ENCODE measurements at regions not wholly inside any gene's neighbourhood (a gene's known extent, or its start where the extent isn't known, plus 50 kb on each side); places are given as distances from the start of the nearest gene placed in this dataset.

DNA sequence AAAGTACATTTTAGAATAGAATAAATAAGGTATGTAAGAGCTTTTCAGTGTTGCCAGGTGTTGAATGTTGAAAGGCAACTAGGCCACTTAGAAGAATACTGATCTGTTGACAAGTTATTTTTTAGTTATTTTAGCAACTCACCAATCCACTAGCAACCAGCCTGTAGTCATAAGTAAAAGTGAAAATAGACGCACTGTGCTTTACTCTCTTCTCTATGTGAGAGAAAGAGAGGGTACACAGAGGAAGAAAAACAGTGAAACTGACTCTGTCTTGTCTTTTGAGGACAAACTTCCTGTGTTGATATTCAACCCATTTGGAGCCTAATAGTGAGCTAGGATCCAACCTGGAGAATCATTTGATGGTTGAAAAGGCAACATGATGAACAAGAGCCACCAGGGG is 327.1 kb upstream of the GOLIM4 start:
- H3K27me3 ChIP-seq (ENCODE audit: insufficient read depth): no peaks in the 10 kb centered on the region
- no peak overlapping the region for H3K4me2 ChIP-seq
- H3K27ac ChIP-seq (ENCODE audit: low read depth in 2 of 2, low read length in 1 of 2): no peak overlapping the region
- TF ChIP-seq NRF1 (IDR thresholded peaks at IDR 0.05; ENCODE audit: low read depth, low read length): no peak
- no peak for TF ChIP-seq GABPA (IDR thresholded peaks at IDR 0.05; ENCODE audit: low read depth)
- no peak for TF ChIP-seq TCF12 (IDR thresholded peaks at IDR 0.05)
- TF ChIP-seq CHD2 (IDR thresholded peaks at IDR 0.05; ENCODE audit: low read length, partially characterized antibody): no peak
- no peak for TF ChIP-seq FOXJ3 (CRISPR knock-in tag; IDR thresholded peaks at IDR 0.05)
- no peak for TF ChIP-seq RAD21 (IDR thresholded peaks at IDR 0.05; ENCODE audit: low read length)
- TF ChIP-seq NFIC (IDR thresholded peaks at IDR 0.05; ENCODE audit: borderline replicate concordance): no peak
- no peak for TF ChIP-seq JUND (IDR thresholded peaks at IDR 0.05)
- TF ChIP-seq, protein P1, sequence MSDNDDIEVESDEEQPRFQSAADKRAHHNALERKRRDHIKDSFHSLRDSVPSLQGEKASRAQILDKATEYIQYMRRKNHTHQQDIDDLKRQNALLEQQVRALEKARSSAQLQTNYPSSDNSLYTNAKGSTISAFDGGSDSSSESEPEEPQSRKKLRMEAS (IDR thresholded peaks at IDR 0.05; ENCODE audit: low read depth): no peak
- TF ChIP-seq YY1 (IDR thresholded peaks at IDR 0.05; ENCODE audit: low read depth): no peak
- TF ChIP-seq EZH2phosphoT487 (IDR thresholded peaks at IDR 0.05; ENCODE audit: borderline replicate concordance, low read depth): no peak
- TF ChIP-seq MXI1 (IDR thresholded peaks at IDR 0.05; ENCODE audit: low read depth, low read length): no peak
- DNase-seq: no peak
- H3K4me3 ChIP-seq (ENCODE audit: low read depth in 2 of 2, low read length in 1 of 2): no peak overlapping the region
- no peaks in the 10 kb centered on the region for H3K9me2 ChIP-seq
- H4K20me1 ChIP-seq (ENCODE audit: insufficient read depth): no peaks in the 10 kb centered on the region
- no peaks in the 10 kb centered on the region for H3K4me1 ChIP-seq (ENCODE audit: control insufficient read depth in 1 of 2, insufficient read depth in 2 of 2, low read depth in 1 of 2, low read length in 1 of 2)
- H3K36me3 ChIP-seq (replicated peaks in 1 of 2; ENCODE audit: control insufficient read depth in 1 of 2, insufficient read depth in 2 of 2, low read length in 1 of 2): no peaks in the 10 kb centered on the region
- ChIA-PET CTCF (no interaction called here), POLR2A (no interaction called here)
- H3K79me2 ChIP-seq (ENCODE audit: insufficient read depth): no peaks in the 10 kb centered on the region
- H3F3A ChIP-seq (replicated peaks; ENCODE audit: insufficient read depth): no peaks in the 10 kb centered on the region
- 22% methylated on average over 1 of the region's 1 CpG for WGBS (ENCODE audit: low lambda C conversion rate)
- H3K9me3 ChIP-seq: no peaks in the 10 kb centered on the region
- no peak overlapping the region for H3K9ac ChIP-seq
- H2AFZ ChIP-seq (ENCODE audit: low read depth): no peak overlapping the region

DNA sequence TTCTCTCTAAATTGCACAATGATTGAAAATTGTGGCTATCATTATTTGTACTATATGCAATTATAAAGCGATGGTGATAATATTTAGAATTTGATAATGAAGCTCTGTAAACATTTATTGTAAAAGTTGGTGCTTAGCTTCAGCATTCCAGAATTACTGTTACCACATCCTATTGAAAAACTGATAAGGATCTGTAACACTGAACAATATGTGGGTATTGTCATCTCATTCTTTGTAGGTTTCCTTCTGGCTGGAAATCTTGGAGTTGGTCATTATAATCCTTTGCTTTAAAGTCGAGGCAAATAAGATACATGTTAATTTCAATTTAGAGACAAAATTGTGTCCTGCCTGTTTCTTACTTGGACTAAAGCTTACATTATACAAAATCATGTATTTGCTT is 323.4 kb upstream of the GOLIM4 start:
- Histone ChIP-seq H3K4me3 (ENCODE audit: low read depth in 2 of 2, low read length in 1 of 2) (no peak overlapping the region), H2AFZ (ENCODE audit: low read depth) (no peak overlapping the region), H3K27me3 (ENCODE audit: insufficient read depth) (no peaks in the 10 kb centered on the region), H3K36me3 (replicated peaks in 1 of 2; ENCODE audit: control insufficient read depth in 1 of 2, insufficient read depth in 2 of 2, low read length in 1 of 2) (no peaks in the 10 kb centered on the region), H4K20me1 (ENCODE audit: insufficient read depth) (no peaks in the 10 kb centered on the region), H3K9me2 (no peaks in the 10 kb centered on the region), H3K4me1 (ENCODE audit: control insufficient read depth in 1 of 2, insufficient read depth in 2 of 2, low read depth in 1 of 2, low read length in 1 of 2) (no peaks in the 10 kb centered on the region), H3F3A (replicated peaks; ENCODE audit: insufficient read depth) (no peaks in the 10 kb centered on the region), H3K4me2 (no peak overlapping the region), H3K9me3 (no peaks in the 10 kb centered on the region), H3K9ac (no peak overlapping the region), H3K27ac (ENCODE audit: low read depth in 2 of 2, low read length in 1 of 2) (no peak overlapping the region), H3K79me2 (ENCODE audit: insufficient read depth) (no peaks in the 10 kb centered on the region)
- no peak for TF ChIP-seq FOXJ3 (CRISPR knock-in tag; IDR thresholded peaks at IDR 0.05)
- no peak for TF ChIP-seq EP300 (IDR thresholded peaks at IDR 0.05; ENCODE audit: borderline replicate concordance in 1 of 2, low read depth in 1 of 2, low read length in 1 of 2)
- TF ChIP-seq GATA2 (CRISPR knock-in tag; IDR thresholded peaks at IDR 0.05): no peak
- TF ChIP-seq CHD2 (IDR thresholded peaks at IDR 0.05; ENCODE audit: low read length, partially characterized antibody): no peak
- no peak for TF ChIP-seq FOXM1 (IDR thresholded peaks at IDR 0.05; ENCODE audit: low read depth)
- TF ChIP-seq, protein P2, sequence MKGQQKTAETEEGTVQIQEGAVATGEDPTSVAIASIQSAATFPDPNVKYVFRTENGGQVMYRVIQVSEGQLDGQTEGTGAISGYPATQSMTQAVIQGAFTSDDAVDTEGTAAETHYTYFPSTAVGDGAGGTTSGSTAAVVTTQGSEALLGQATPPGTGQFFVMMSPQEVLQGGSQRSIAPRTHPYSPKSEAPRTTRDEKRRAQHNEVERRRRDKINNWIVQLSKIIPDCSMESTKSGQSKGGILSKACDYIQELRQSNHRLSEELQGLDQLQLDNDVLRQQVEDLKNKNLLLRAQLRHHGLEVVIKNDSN (IDR thresholded peaks at IDR 0.05; ENCODE audit: borderline replicate concordance, low read depth): no peak
- TF ChIP-seq, protein P3, sequence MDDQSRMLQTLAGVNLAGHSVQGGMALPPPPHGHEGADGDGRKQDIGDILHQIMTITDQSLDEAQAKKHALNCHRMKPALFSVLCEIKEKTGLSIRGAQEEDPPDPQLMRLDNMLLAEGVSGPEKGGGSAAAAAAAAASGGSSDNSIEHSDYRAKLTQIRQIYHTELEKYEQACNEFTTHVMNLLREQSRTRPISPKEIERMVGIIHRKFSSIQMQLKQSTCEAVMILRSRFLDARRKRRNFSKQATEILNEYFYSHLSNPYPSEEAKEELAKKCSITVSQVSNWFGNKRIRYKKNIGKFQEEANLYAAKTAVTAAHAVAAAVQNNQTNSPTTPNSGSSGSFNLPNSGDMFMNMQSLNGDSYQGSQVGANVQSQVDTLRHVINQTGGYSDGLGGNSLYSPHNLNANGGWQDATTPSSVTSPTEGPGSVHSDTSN (IDR thresholded peaks at IDR 0.05): no peak
- TF ChIP-seq EZH2phosphoT487 (IDR thresholded peaks at IDR 0.05; ENCODE audit: borderline replicate concordance, low read depth): no peak
- TF ChIP-seq TCF12 (IDR thresholded peaks at IDR 0.05): no peak
- CTCF ChIA-PET: no interaction called here
- DNase-seq: no peak
- 33% methylated on average over 2 of the region's 2 CpGs for WGBS (ENCODE audit: low lambda C conversion rate)
- POLR2A ChIA-PET: no interaction called here

Measured in SK-N-SH (cell line).